ENCODE measurements at regions not wholly inside any gene's neighbourhood (a gene's known extent, or its start where the extent isn't known, plus 50 kb on each side); places are given as distances from the start of the nearest gene placed in this dataset.

DNA sequence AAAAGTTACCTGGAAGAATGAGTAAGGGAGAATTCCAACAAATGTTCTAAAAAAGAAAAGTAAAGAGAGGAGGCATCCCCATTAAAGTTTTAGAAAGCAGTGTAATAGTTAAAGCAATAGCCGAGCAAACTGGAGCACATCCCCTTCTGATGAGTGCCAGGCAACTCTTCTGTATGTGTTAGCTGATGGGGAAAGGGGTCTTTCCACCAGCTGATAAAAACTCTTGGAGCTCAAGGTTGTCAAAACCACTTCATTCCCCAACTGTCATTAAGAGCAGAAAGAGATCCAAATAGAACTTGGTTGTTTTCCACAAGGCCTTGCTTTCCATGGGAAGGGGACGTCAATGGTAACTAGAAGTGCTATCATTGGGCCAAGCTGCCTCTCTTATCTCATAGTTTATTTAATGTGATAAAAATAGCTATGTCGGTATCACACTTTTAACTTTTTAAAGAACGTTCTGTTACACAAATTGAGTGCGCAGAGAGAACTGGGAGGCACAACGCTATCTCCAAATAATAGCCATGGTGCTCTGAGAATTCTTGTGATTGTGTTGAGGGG is 116.9 kb downstream of the POLR2M start:
- Histone ChIP-seq H3K9me3 (no peaks in the 10 kb centered on the region), H3K27me3 (no peaks in the 10 kb centered on the region), H3K4me1 (no peaks in the 10 kb centered on the region), H3K4me3 (no peak overlapping the region), H3K36me3 (no peaks in the 10 kb centered on the region), H3K27ac (no peak overlapping the region)
- no peak for ATAC-seq
- intact Hi-C loops (cut with DNase I): no loop called here
- DNase-seq: no peak
- TF ChIP-seq, protein P1, sequence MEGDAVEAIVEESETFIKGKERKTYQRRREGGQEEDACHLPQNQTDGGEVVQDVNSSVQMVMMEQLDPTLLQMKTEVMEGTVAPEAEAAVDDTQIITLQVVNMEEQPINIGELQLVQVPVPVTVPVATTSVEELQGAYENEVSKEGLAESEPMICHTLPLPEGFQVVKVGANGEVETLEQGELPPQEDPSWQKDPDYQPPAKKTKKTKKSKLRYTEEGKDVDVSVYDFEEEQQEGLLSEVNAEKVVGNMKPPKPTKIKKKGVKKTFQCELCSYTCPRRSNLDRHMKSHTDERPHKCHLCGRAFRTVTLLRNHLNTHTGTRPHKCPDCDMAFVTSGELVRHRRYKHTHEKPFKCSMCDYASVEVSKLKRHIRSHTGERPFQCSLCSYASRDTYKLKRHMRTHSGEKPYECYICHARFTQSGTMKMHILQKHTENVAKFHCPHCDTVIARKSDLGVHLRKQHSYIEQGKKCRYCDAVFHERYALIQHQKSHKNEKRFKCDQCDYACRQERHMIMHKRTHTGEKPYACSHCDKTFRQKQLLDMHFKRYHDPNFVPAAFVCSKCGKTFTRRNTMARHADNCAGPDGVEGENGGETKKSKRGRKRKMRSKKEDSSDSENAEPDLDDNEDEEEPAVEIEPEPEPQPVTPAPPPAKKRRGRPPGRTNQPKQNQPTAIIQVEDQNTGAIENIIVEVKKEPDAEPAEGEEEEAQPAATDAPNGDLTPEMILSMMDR (IDR thresholded peaks at IDR 0.05): no peak

DNA sequence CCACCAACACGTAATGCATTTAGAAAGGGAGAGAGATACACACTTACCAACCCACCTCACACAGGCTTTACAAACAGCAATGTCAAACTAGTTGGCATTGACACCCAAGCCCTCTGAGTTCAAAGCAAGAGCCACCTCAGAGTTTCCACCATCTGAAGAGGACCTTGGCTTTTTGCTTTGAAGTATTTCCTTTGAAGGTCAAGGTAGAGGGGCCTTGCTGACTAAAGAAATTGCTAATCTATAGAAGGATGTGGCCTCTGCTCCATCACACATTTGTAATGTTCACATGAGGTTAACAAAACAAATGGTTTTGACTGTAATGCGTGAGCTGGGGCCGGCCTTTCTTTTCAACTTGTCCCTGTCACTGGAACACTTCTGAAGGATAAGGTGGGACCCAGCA is 117.7 kb downstream of the POLR2M start:
- no peaks in the 10 kb centered on the region for H3K27me3 ChIP-seq
- H3K36me3 ChIP-seq: no peaks in the 10 kb centered on the region
- TF ChIP-seq, protein P1 (IDR thresholded peaks at IDR 0.05): no peak
- no peak for DNase-seq
- H3K4me1 ChIP-seq: no peaks in the 10 kb centered on the region
- H3K4me3 ChIP-seq: no peak overlapping the region
- H3K9me3 ChIP-seq: no peaks in the 10 kb centered on the region
- no peak for ATAC-seq
- intact Hi-C loops (cut with DNase I): no loop called here
- H3K27ac ChIP-seq: no peak overlapping the region

DNA sequence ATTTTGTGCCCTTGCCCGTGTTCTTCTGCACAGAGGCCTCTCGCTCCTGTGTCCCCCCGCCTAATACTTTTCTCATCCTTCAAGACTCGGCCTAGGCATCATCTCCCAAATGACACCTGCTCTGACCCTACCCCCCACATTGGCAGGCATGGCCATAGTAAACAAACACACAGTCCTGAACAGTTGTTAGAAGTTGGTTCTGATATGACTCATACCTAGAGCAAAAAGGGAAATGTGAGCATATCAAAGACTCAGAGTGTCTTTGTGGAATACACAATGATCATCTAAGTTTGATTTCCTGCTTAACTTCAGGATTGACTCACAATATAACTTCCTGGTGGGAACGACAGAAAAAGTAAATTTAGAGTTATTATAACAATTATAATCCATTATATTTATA is 120.5 kb downstream of the POLR2M start:
- no peak for ATAC-seq
- TF ChIP-seq, protein P1 (IDR thresholded peaks at IDR 0.05): no peak
- intact Hi-C loops (cut with DNase I): no loop called here
- DNase-seq: no peak
- Histone ChIP-seq H3K4me1 (no peaks in the 10 kb centered on the region), H3K36me3 (no peaks in the 10 kb centered on the region), H3K27ac (no peak overlapping the region), H3K4me3 (no peak overlapping the region), H3K9me3 (no peaks in the 10 kb centered on the region), H3K27me3 (no peaks in the 10 kb centered on the region)

DNA sequence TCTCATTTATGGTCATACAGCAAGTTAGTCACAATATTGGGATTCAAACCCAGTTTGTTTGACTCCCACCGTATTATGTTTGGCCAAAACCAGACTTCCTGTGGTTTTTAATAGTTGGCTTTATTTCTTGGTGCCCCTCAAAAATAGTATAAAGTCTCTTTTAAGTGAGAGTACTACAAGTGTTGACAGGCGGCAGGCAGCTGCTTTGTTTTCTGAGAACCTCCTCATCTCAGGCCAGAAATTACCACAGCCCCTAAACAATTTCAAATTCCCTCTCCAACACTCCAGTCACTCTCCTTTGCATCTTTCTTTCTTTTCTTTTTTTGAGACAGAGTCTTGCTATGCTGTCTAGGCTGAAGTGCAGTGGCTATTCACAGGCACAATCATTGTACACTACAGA is 121.5 kb downstream of the POLR2M start:
- no peak for ATAC-seq
- no peak for DNase-seq
- TF ChIP-seq, protein P1 (IDR thresholded peaks at IDR 0.05): no peak
- no peak overlapping the region for H3K4me3 ChIP-seq
- no peaks in the 10 kb centered on the region for H3K9me3 ChIP-seq
- no peak overlapping the region for H3K27ac ChIP-seq
- H3K27me3 ChIP-seq: no peaks in the 10 kb centered on the region
- no peaks in the 10 kb centered on the region for H3K36me3 ChIP-seq
- intact Hi-C loops (cut with DNase I): no loop called here
- no peaks in the 10 kb centered on the region for H3K4me1 ChIP-seq

DNA sequence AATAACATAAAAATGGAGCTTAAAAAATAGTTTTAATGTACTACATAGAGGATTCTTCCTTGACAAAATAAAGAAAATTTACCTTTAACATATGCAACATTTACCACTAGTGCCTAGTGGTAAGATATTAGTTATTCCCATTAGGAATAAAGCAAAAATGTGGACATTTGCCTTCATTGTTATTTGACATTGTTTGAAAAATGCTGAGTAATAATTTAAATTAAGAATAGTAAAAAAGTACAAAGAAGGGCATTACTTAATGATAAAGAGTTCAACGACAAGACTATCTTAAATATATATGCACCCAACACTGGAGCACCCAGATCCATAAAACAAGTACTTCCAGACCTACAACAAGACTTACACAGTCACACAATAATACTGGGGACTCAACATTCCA is 125.7 kb downstream of the POLR2M start:
- H3K36me3 ChIP-seq: no peaks in the 10 kb centered on the region
- intact Hi-C loops (cut with DNase I): no loop called here
- TF ChIP-seq, protein P1 (IDR thresholded peaks at IDR 0.05): no peak
- H3K4me3 ChIP-seq: no peak overlapping the region
- H3K27me3 ChIP-seq: no peaks in the 10 kb centered on the region
- H3K27ac ChIP-seq: no peak overlapping the region
- ATAC-seq (no peak), DNase-seq (no peak)
- H3K4me1 ChIP-seq: no peaks in the 10 kb centered on the region
- no peaks in the 10 kb centered on the region for H3K9me3 ChIP-seq

DNA sequence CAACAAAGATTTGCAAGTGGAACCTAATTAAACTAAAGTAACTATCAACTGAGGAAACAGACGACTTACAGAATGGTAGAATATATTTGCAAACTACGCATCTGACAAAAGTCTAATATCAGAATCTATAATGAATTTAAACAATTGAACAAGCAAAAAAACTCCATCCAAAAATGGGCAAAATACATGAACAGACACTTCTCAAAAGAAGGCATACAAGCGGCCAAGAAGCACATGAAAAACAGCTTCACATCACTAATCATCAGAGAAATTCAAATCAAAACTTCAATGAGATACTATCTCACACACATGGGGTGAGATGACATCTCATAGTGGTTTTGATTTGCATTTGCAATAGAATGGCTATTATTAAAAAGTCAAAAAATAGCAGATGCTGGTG is 128.6 kb downstream of the POLR2M start:
- DNase-seq (no peak), ATAC-seq (no peak)
- Histone ChIP-seq H3K27me3 (no peaks in the 10 kb centered on the region), H3K4me3 (no peak overlapping the region), H3K36me3 (no peaks in the 10 kb centered on the region), H3K27ac (no peak overlapping the region), H3K9me3 (no peaks in the 10 kb centered on the region), H3K4me1 (no peaks in the 10 kb centered on the region)
- TF ChIP-seq, protein P1 (IDR thresholded peaks at IDR 0.05): no peak
- intact Hi-C loops (cut with DNase I): no loop called here
